NCI-H748 (cell line): ENCODE measurements at regions not wholly inside any gene's neighbourhood (a gene's known extent, or its start where the extent isn't known, plus 50 kb on each side); places are given as distances from the start of the nearest gene placed in this dataset.
A peak's percentile ranks its signal among the peaks of the same experiment; 100 is the strongest.

ENCODE experiments used
- DNase-seq: peaks from one replicate; lab custom pipeline; 2025; ENCODE audit not compliant: unreplicated experiment; lab: John Stamatoyannopoulos, UW

DNA sequence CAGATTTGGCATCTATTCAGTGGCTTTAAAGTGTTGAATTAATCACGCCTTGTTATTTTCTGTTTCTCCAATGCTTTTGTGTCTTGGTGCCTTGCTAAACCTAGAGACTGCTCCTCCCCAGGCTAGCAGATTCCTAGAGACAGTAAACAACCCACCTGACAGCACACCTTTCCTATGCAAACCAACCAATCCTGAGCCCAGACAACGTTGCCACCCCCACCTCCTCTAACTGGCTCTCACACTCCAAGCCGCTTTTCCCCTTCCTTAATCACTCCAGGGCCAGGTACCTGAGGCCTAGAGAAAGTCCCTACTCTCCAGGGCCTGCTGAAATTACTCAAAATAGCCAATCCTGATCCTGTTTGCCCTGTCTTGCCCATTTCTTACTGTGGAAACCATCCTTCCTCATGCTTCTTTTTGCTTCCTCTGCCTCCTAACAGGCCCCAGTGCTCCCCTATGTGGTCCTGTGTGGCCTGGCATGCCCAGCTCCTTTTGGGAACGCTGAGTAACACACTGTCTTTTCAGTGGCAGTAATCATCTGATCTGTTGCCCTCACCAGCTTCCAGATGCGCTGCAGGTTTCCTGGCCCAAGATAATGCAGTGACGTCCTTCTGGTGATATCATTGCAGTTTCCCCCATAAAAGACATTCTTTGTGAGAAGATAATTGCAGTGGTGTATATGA lies 53.4 kb downstream of the GAS1 start:
- no peak for DNase-seq

DNA sequence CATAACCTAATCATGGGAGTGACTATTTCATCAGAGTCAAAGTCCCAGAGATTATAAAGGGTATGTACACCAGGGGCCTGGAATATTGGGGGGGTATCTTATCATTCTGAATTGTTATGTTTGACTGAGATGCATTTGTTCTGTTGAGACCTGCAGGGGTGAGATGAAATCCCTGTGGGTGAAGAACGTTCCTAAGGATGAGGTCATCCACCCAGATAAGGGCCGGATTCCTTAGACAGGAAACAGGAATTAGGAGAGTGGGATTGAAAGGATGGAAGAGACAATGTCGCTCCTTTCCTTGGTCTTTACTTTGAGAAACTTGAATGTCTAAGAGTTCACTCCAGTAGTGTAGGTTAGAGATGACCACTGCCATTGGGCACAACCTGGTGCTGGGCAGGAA lies 54.7 kb downstream of the GAS1 start:
- no peak for DNase-seq

DNA sequence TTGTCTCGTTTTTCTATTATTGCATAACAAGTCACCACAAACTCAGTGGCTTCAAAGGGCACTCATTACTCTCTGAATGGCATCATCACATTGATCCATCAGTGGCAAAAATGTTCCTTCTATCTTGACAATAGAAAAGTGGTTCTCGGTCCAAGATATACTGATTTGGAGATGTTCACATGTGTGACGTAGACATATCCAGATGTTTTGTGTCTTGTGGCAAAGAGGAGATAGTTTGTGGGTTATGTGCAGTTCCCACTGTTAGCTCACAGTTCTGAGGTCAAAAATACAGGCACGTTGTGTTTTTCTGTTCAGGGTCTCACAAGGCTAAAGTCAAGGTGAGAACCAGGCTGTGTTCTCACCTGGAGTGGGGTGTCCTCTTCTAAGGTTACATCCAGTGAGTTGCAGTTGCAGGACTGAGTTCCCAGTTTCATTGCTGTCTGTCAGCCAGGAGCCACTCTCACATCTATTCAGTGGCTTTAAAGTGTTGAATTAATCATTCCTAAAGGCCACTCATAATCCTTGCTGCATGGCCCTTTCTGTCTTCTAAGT lies 55.3 kb downstream of the GAS1 start:
- no peak for DNase-seq

DNA sequence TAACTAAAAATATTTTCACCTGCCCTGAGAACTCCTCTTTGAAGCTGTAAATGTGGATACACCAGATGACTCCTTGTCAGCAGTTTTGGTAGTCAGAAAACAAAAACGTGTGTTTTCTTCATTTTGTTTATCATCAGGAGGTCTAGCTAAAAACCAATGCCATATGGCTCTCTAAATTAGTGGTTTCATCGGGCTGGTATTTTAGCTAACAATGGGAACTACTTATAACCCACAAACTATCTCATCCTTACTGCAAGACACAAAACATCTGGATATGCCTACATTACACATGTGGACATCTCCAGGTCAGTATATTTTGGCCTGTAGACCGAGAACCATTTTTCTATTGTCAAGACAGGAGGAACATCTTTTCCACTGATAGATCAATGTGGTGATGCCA lies 56.2 kb downstream of the GAS1 start:
- DNase-seq: no peak

DNA sequence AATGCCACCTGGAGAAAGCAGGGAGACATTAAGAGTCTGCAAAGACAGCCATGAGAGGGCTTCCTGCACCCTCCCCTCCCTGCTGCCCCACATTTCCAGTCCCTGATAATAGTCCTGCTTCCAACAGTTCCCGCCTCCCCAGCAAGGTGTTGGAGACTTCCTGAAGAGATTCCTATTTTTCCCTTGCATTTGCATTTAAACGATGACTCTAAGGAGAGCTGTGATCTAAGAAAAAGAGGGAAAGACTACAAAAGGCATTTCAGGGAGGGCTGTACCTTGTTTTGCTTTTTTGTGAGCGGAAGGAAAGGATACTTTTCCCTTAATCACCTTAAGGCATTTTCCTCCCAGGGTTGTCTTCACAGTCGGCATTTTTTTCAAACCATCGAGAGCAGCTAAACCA lies 62.1 kb downstream of the GAS1 start:
- no peak for DNase-seq

DNA sequence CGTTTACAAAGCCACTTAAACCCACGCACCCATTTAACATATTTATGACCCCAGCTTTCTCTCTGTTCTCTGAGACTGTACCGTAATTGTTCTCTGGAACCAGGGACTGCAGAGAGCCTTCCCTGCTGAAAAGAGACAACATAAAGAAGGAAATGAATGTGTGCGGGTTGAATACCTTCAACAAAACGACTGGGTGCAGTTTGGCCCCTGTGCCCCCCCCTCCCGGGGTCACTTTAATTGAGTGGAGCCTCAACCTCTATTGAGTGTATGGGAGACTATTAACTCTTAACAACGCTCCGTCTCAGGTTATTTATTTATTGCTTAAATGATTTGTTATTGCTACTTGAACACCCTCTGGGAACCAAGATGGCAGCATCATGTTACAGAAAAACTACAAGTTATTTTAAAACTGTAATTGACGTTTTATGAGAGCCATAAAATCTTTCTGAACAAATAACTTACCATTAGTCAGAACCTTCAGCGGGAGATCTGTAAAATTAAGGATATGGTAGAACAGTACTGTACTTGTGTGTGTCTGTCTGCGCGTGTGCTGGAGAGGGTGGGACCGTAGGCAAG lies 70.6 kb downstream of the GAS1 start:
- peak; percentile 55 for DNase-seq

DNA sequence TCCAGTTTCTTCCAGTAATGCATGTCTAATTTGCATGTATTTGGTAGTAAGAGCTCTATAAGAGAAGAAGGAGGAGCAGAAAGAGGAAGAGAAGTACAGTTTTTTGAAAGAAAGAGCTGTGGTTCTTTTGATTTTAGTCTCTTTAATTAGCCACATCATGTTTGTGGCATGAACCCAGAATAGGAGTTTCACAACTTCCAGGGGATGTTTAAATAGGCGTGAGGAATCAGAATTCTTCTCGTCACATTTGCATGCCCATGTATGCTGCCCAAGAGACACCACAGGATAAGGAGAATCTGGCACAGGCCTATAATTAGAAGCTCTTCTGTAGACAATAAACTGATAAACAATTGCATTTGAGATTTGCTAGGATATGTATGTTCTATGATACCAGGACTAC lies 78.7 kb downstream of the GAS1 start:
- DNase-seq: no peak

DNA sequence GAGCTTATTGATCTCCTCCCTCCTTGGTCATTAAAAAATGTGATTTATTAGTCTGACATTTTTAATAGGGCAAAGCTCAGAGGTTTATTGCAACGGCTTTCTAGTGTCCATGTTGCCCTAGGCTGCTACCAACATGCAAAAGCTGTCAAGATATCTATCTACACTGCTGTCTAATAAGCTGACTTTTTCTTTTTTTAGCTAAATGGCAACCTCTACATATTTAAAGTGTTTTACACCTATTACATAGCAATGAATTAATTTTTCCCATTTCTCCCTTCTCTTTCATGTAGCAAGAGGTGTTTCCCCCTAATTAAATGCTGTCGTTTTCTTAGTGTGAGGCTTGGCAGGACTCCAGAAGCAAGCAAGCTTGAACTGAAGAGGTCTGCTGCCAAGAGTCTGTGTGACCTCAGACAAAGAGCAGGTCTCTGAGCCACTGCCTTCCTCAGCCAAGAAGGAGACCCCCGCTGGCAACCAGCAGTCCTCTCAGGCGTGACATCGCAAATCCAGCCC lies 79.4 kb downstream of the GAS1 start:
- DNase-seq: peak; percentile 24

DNA sequence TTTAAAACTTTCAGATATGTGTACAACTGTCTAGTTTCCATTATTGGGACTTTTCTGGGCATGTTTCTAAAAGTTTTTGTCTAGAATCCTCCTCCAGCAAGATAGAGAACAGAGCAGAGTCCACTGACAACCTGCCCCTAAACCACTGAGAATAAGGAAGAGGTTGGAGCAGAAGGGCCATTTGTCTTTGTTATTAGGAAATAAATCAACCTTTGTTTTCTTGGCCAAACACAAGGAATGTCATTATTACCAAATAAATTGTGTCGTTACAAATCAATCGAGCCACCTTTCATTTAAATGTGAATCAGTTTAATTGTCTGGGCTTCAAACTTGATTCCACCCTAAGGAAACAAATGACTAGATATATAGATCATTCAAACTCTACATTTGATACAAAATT lies 81.4 kb downstream of the GAS1 start:
- DNase-seq: no peak

DNA sequence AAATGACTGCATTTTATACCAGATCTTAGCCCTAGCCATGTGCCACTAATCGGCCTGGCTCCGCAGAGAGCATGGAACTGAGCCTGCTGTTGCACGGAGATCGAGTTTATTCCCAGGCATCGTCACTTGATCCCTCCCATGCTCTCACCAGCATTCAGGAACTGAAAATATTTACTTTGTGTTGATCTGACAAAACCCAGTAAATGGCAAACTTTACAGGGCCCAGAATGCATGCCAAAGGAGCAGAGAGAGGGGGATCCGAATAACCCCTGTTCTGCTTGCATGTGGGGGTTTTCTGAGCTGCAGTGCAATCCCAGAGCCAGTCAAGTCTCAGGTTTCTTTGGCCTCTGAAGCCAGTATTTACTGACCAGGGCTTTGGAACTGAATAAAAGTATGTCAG lies 87.3 kb downstream of the GAS1 start:
- no peak for DNase-seq

DNA sequence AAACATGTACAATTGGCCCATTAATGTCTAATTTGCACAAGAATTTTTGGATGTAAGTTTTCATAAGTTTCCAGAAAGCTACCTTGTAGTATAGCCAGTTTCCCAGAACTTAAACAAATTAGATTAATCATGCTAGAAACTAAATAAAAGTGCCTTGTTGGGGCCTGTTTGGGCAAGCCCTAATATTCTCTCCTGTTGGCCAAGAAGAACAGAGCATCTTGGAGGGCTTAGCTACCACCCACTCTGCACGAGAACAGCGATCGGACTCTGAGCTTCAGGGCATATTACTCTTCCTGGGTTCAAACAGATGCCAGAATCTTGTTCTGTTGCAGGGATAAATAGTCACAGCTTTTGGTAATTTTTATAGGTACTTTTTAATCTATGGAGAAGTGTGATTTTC lies 88.2 kb downstream of the GAS1 start:
- DNase-seq: no peak

DNA sequence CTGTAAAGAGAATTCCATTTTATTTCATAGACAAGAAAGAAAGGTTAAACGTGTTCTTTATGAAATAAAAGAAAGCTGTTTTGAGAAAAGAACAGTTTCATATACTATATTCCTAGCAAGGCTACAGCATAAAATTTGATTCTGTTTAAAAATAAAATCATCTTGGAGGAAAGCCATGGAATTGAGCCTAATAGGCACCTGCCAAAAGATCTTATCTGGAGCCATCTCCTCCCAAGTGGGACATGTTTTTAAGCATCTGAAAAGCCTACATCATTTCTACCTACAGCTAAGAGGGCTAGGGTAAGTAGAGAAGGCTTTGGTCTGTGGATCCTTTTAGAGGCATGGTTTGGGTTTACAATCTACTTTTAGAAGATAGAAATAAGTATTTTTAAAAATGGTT lies 89.3 kb downstream of the GAS1 start:
- no peak for DNase-seq

DNA sequence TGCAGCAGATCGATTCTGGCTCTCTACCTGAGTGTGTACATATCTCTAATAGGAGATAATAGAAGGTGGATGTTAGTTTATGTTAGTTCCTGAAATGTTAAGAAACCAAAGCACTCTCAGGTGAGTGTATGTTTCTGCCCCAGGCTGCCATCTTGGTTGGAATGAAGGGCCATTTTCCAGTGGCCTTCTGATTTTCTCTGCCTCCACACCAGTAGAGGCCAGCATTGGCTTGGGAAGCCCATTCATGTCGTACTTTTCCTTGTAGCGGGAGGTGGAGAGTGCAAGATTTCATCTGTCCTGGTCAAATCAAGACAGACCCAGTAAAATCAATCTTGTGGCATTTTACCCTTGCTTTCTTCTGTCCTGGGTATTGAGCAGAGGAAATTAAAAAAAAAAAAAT lies 91.0 kb downstream of the GAS1 start:
- no peak for DNase-seq

DNA sequence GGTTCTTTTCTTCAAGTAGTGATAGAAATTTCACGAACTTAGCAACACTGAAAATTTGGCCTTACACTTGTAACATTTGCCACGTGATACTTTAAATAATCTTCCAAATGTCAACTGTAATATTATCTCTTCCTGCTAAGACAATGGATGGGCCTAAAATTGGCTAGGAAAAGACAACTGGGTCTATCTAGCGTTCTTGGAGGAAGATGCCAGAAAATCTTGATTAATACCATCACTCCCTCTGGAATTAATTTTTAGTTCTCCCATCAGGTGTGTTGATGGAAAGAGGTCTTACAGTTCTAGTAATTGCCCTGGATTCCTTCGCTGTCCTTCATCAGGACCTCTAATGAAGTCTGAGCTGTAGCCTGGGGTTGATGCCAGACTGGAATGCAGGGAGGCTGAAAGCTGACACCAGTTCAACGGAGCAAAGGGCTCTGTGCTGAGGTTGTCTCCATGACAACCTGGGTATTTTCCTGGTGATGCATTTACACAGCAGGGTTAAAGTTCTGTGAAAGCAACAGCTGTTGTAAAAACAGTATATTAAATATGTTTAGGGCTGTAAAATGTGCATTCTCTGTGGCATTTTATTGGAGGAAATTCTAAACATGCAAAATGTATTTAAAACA lies 92.3 kb downstream of the GAS1 start:
- DNase-seq: peak; percentile 82

DNA sequence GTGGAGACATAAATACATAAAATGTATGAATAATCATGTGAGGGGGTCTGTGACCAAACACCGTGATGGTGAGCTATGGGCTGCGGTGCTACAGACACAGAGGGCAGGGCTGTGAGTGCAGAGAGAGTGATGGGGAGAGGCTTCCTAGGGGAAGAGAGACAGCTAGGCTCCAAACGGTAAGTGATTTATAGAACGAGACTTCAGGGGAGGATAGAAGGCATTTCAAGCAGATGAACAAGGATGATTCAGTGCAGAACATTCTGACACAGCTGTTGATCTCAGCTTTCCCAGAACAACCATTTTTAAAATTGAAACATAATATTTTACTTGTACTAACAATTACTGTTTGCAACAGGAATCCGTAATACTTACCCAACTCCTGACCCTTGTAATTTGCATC lies 100.7 kb downstream of the GAS1 start:
- DNase-seq: no peak

DNA sequence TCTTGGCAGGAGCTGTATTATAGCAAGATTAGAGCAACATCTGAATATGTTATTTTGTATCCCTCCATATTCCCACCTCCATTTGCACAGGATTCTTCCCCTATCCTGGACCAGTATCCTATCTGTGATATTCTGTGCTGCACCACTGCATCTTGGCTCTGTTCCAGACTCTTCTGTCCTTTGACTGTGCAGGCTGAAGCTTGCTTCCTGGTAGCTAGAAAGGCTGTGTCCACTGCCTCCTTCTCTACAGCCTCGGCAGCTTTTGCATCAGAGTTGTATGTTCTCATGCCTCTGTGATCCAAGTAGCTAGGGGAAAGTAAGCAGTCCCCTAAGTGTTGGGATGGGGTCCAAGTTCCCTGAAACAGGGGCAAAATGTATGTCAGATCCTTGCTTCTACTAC lies 104.1 kb downstream of the GAS1 start:
- no peak for DNase-seq

DNA sequence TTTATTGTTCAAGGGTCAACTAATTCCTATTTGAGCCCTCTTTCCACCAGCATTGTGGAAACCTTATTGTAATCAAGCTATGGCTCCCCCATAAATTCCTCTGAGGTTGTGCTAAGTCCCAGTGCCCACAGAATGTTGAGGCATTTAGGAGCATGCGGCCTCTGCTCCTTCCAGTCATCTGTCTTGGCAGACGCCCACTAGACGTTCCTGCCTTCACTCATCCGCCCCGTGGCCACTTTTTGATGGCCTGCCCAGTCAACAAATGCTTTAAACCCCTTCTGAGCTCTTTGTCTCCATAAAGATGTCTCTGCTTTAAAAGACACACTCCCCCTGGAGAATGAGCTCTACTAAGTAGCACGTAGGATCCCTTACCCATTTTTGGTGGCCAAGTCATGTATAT lies 104.7 kb downstream of the GAS1 start:
- no peak for DNase-seq

DNA sequence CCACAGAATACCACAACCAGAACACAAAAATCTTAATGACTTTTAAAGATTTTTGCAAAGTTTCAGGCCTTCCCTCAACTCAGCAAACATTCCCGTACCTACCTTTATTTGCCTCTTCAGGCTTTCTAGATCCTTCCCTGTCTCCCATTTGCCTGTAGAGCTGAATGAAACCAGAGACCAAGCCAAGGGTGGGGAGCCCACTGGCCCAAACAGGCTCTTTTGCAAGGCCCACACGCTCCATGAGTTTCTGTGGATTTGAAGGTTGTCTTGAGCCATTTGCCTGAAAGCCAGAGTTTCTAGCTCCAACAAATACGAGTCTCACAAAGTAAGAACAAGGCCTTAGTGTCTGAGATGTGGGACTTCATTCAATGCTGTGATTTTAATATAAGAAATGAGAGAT lies 107.8 kb downstream of the GAS1 start:
- DNase-seq: no peak

DNA sequence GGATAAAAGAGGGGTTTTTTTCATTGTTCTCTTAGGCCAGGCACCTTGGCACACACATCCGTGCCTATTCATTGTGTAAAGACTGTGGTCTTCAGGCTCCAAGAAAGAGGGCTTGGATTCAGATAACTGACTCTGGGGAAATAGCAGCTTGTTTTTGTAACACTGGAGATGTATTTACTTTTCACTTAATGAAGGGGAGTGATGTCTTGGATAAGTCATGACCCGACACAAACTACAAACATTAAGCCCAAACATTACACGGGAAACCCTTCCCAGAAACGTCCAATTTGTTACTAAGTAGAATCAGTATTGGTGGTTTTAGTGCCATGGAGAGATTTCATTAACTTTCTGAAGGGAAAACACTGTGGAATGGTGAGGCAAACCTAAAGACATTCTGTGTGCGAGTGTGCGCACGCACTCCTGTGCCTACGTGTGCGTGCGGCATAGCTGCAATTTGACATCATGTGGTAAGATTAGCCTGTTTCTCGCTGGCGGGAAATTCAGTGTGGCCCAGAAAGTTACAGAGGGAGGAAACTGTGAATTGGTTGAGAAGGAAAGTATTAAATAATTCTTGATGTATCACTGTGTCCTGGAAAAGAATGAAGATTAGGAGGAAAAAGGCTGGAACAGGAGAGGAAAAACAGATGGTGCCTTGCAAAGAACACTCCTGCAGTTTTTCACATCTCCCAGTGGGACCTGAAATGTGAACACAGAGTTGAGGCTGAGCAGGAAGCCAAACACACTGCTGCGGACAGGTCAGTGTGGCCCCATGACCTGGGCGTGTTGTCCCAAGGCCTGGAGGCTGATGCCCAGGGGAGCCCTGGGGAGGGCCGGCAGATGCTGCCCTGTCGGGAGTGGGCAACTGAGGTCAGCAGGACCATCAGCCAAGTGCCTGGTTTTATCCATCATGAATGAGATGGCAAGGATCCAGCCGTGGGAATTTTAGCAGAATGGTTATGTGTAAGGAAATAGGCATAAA lies 108.5 kb downstream of the GAS1 start:
- DNase-seq: no peak

DNA sequence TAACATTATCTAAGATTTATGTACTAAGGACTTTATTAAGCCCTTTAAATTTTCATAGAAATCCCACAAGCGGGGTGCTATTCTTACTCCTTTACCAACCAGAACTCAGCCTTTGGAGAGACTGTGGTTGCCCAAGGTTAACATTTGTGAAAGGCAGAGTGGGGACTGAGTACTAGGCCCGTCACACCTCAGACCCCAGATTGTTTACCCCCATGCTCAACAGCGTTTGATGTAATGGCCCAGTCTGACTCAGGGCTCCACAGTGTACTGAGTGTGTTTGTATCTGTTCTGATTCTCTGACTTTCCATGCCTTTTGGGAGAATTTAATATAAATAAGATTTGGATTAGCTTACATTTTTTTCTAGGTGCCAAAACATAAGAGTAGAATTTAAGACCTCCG lies 110.0 kb downstream of the GAS1 start:
- DNase-seq: no peak

DNA sequence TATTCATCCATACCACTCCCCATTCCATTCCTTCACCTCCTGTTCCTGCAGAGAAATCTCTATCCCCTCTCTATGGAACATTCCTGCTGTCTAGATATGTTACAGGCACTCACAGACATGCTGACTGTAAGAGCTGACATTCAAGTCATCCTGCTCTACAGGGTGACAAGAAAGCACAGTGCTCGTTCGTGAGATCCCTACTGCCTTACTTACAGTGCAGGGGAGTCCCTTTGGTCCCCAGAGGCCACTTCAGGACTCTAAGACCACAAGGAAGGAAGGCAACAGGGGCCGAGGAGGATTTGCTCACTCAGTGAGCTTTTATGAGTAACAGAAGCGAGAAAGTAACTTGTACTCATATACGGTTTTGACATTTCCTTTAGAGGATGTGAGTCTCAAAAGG lies 110.5 kb downstream of the GAS1 start:
- DNase-seq: no peak
